ENCODE measurements at regions not wholly inside any gene's neighbourhood (a gene's known extent, or its start where the extent isn't known, plus 50 kb on each side); places are given as distances from the start of the nearest gene placed in this dataset.

GRCh38 chr6:76347539-76347938 lies 275.1 kb upstream of the IMPG1 start:
- TF ChIP-seq SUZ12 (IDR thresholded peaks at IDR 0.05) (no peak), SP1 (IDR thresholded peaks at IDR 0.05) (no peak), PKNOX1 (IDR thresholded peaks at IDR 0.05) (no peak), NFRKB (IDR thresholded peaks at IDR 0.05) (no peak), BHLHE40 (IDR thresholded peaks at IDR 0.05; ENCODE audit: borderline replicate concordance) (no peak), HDGF (IDR thresholded peaks at IDR 0.05; ENCODE audit: borderline replicate concordance) (no peak), FOXM1 (IDR thresholded peaks at IDR 0.05; ENCODE audit: borderline replicate concordance) (no peak), ZNF384 (IDR thresholded peaks at IDR 0.05) (no peak), L3MBTL2 (conservative IDR thresholded peaks at IDR 0.05) (no peak)

All from HEK293T (cell line).